Endothelial cell (in vitro differentiated cells): ENCODE measurements at regions not wholly inside any gene's neighbourhood (a gene's known extent, or its start where the extent isn't known, plus 50 kb on each side); places are given as distances from the start of the nearest gene placed in this dataset.

Experiments
- DNase-seq: peaks from one replicate; pipeline ENCODE4 v3.0.0; 2021; ENCODE audit warnings: low spot score
- H3K27ac Mint-ChIP-seq: one replicate; pipeline ENCODE4 v1.8.0; 2021; ENCODE audit warnings: mixed read lengths, inconsistent platforms; ENCODE audit not compliant: unreplicated experiment
- H3K27me3 Mint-ChIP-seq: one replicate; pipeline ENCODE4 v1.8.0; 2021; ENCODE audit warnings: mild to moderate bottlenecking, moderate library complexity, mixed read lengths, inconsistent platforms; ENCODE audit not compliant: unreplicated experiment
- H3K36me3 Mint-ChIP-seq: one replicate; pipeline ENCODE4 v1.8.0; 2021; ENCODE audit warnings: mild to moderate bottlenecking, low read depth, mixed read lengths, inconsistent platforms; ENCODE audit not compliant: unreplicated experiment
- H3K4me1 Mint-ChIP-seq: one replicate; pipeline ENCODE4 v1.8.0; 2021; ENCODE audit warnings: mild to moderate bottlenecking, mixed read lengths, inconsistent platforms; ENCODE audit not compliant: unreplicated experiment
- H3K4me3 Mint-ChIP-seq: one replicate; pipeline ENCODE4 v1.8.0; 2021; ENCODE audit warnings: mild to moderate bottlenecking, mixed read lengths, inconsistent platforms; ENCODE audit not compliant: unreplicated experiment
- H3K9me3 Mint-ChIP-seq: one replicate; pipeline ENCODE4 v1.8.0; 2021; ENCODE audit warnings: mixed read lengths, inconsistent platforms; ENCODE audit not compliant: unreplicated experiment
- CTCF ChIP-seq: fragments of 200-600 bp; sonication (generic); IDR thresholded peaks from one replicate; pipeline ENCODE4 v1.5.0; 2021; ENCODE audit warnings: antibody characterized with exemption; ENCODE audit not compliant: unreplicated experiment

DNA sequence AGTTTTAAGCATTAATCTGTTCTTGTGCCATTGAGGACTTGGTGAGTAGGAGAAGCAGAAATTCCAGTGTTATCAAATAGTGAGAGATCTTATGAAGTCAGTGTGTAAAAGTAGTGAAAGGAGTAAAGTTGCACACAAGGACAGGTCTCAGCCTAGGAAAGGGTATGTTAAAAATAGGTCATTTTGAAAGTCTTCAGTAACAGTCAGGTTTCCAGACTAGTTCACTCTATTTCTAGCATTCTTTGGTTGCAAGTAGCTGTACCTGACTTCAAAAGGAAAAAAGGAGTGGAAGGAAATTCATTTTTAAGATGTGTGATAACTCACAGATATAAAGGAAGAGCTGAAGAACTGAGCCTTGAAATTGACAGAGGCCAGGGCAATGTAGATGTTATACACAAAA is 250.1 kb upstream of the SATB1 start:
- DNase-seq, result no peak
- no peaks in the 10 kb centered on the region for H3K36me3 Mint-ChIP-seq

DNA sequence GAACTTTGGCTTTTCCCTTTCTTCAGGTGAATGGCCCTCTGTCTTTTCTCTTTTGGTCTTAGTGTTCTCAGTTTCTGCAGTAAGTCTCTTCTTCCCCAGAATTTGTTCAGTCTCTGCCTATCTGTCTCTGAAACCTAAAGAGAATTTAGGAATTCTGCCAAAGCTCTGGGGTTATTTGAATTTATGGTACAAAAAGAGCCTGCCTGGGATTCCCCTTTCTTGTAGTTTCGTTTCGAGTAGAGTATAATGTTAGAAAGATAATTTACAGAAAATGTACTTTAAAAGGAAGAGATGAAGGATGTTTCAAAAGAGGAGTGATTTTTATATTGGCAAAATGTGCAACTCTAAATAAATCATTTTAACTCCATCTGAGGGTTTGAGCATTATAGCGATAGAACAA is 247.4 kb upstream of the SATB1 start:
- H3K27me3 Mint-ChIP-seq, result no peaks in the 10 kb centered on the region
- TF ChIP-seq CTCF, result no peak

More for the DNA sequence above, 250.1 kb upstream of the SATB1 start:
- no peaks in the 10 kb centered on the region for H3K4me1 Mint-ChIP-seq
- no peaks in the 10 kb centered on the region for H3K27me3 Mint-ChIP-seq
- TF ChIP-seq CTCF, result no peak
- no peak overlapping the region for H3K27ac Mint-ChIP-seq
- H3K4me3 Mint-ChIP-seq, result no peak overlapping the region
- no peaks in the 10 kb centered on the region for H3K9me3 Mint-ChIP-seq

DNA sequence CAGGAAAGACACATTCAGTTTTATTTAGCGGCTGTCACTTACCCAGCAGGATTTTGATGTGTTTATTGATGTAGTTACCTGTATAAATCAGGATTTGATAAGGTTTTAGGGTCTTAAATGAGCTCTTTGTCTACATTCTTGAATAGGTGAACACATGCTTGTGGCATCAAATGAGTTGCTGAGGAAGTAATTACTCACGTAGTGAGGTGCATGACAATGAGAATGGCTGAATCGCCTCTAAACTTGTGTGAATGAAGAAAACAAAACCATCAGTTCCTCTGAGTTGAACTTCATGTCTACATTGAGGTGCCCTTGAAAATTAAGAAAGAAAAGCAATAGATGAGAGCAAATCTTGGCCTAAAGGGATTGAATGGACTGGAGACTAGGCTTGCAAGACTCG is 245.6 kb upstream of the SATB1 start:
- H3K36me3 Mint-ChIP-seq, result no peaks in the 10 kb centered on the region
- no peak for DNase-seq
- H3K9me3 Mint-ChIP-seq, result no peaks in the 10 kb centered on the region
- no peaks in the 10 kb centered on the region for H3K4me1 Mint-ChIP-seq
- no peak for TF ChIP-seq CTCF
- no peaks in the 10 kb centered on the region for H3K27me3 Mint-ChIP-seq
- H3K27ac Mint-ChIP-seq, result no peak overlapping the region
- no peak overlapping the region for H3K4me3 Mint-ChIP-seq

More for the DNA sequence above, 247.4 kb upstream of the SATB1 start:
- Mint-ChIP-seq H3K27ac (no peak overlapping the region), H3K4me3 (no peak overlapping the region), H3K9me3 (no peaks in the 10 kb centered on the region), H3K36me3 (no peaks in the 10 kb centered on the region), H3K4me1 (no peaks in the 10 kb centered on the region)
- no peak for DNase-seq

GRCh38 chr3:18669374-18669773 is 244.2 kb upstream of the SATB1 start:
- Mint-ChIP-seq H3K27ac (no peak overlapping the region), H3K4me1 (no peaks in the 10 kb centered on the region), H3K27me3 (no peaks in the 10 kb centered on the region), H3K4me3 (no peak overlapping the region), H3K9me3 (no peaks in the 10 kb centered on the region), H3K36me3 (no peaks in the 10 kb centered on the region)
- no peak for DNase-seq
- no peak for TF ChIP-seq CTCF

GRCh38 chr3:18667552-18667951 is 242.4 kb upstream of the SATB1 start:
- H3K9me3 Mint-ChIP-seq, result no peaks in the 10 kb centered on the region
- no peaks in the 10 kb centered on the region for H3K4me1 Mint-ChIP-seq
- TF ChIP-seq CTCF, result no peak
- DNase-seq, result no peak
- no peak overlapping the region for H3K27ac Mint-ChIP-seq
- H3K27me3 Mint-ChIP-seq, result no peaks in the 10 kb centered on the region
- H3K4me3 Mint-ChIP-seq, result no peak overlapping the region
- no peaks in the 10 kb centered on the region for H3K36me3 Mint-ChIP-seq
